Lung (tissue), 11 donors: ENCODE measurements at regions not wholly inside any gene's neighbourhood (a gene's known extent, or its start where the extent isn't known, plus 50 kb on each side); places are given as distances from the start of the nearest gene placed in this dataset.
"Not testable (repeated sequence)": the region's sequence is repeated elsewhere in the genome, so short reads cannot be mapped to it uniquely, and the experiment has no call there.

Source experiments
- ATAC-seq: fragments of 200-7000 bp; cut with Tn5 transposase; one replicate; pipeline ENCODE4 v1.9.1; 2020; ENCODE audit warnings: moderate number of reproducible peaks; ENCODE audit not compliant: insufficient read depth, low FRiP score
- DNase-seq, 3 donors: peaks; one replicate each; pipeline ENCODE4 v3.0.0-alpha.2; 2013 to 2017
- H3K27ac ChIP-seq, 2 donors: one replicate each; pipeline ENCODE4 v1.5.1; 2013; ENCODE audit warnings: mild to moderate bottlenecking in 2 of 2, moderate library complexity in 2 of 2, control low read depth in 1 of 2, inconsistent platforms in 1 of 2, low read depth in 1 of 2, low read length in 1 of 2
- H3K27me3 ChIP-seq, 3 donors: one replicate each; pipeline ENCODE4 v1.5.1; 2013; ENCODE audit warnings: low read length in 2 of 3; ENCODE audit not compliant: control insufficient read depth in 3 of 3, insufficient read depth in 3 of 3
- H3K36me3 ChIP-seq, 4 donors: one replicate each; pipeline ENCODE4 v1.5.1; 2013; ENCODE audit warnings: low read length in 4 of 4, mild to moderate bottlenecking in 1 of 4, moderate library complexity in 1 of 4; ENCODE audit not compliant: control insufficient read depth in 4 of 4, insufficient read depth in 4 of 4
- H3K4me1 ChIP-seq, 5 donors: one replicate each; pipeline ENCODE4 v1.5.1; 2013; ENCODE audit warnings: low read length in 5 of 5, mild to moderate bottlenecking in 2 of 5, moderate library complexity in 1 of 5; ENCODE audit not compliant: control insufficient read depth in 5 of 5, insufficient read depth in 5 of 5
- H3K4me3 ChIP-seq: one replicate; pipeline ENCODE4 v1.5.1; 2013; ENCODE audit warnings: mild to moderate bottlenecking, control low read depth, moderate library complexity
- H3K9ac ChIP-seq, 2 donors: one replicate each; pipeline ENCODE4 v1.5.1; 2013; ENCODE audit warnings: low read length in 2 of 2, control low read depth in 1 of 2; ENCODE audit not compliant: insufficient read depth in 1 of 2
- H3K9me3 ChIP-seq, 4 donors: one replicate each; pipeline ENCODE4 v1.5.1; 2013; ENCODE audit warnings: low read length in 3 of 4, mild to moderate bottlenecking in 1 of 4, moderate library complexity in 1 of 4; ENCODE audit not compliant: control insufficient read depth in 4 of 4, insufficient read depth in 3 of 4
- WGBS, 2 donors: extraction: QIAGEN DNeasy Blood & Tissue Kit; methylation state at CpG; one replicate each; pipeline ENCODE4 v1.1.7; 2013; 5-methylcytosine and 5-hydroxymethylcytosine counted together
- TF ChIP-seq, protein P1 (sequence below): IDR thresholded peaks from 2 replicates; pipeline ENCODE4 v1.5.1; 2012; ENCODE audit warnings: mild to moderate bottlenecking; ENCODE audit errors: control extremely low read depth, extremely low read depth
- donor health status: control.
- donor health status: control.
- donor health status: Bipolar disorder and iron deficiency.
- donor health status: healthy.
- donor health status: DM: yes; HTN: yes; CAD: no.

DNA sequence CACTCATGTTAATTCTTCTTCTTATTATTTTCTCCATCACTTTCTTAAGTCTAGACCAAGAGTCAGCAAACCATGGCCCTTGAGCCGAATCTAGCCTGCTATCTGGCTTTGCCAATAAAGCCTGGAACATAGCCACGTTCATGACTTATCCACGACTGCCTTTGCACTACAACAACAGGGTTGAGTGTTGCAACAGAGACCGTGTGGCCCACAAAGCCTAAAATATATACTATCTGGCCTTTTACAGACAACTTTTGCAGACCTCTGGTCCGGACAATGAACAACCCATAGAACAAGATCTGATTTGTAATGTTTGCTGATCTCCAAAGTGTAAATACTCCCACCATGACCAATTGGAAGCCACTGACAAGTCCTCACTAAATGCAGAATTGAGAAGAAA is 140.5 kb upstream of the CDYL start:
- Histone ChIP-seq H3K4me3 (no peak overlapping the region), H3K27me3 (no peaks in the 10 kb centered on the region), H3K4me1 (no peaks in the 10 kb centered on the region), H3K36me3 (no peaks in the 10 kb centered on the region), H3K27ac (no peak overlapping the region), H3K9me3 (peaks cover 0 to 4% (median 2%) of the 10 kb centered on the region in 4 donors), H3K9ac (no peak overlapping the region)
- 87 to 90% methylated on average over 5 of the region's 5 CpGs for WGBS, 2 donors
- DNase-seq (no peak), ATAC-seq (no peak)
- TF ChIP-seq, protein P1, sequence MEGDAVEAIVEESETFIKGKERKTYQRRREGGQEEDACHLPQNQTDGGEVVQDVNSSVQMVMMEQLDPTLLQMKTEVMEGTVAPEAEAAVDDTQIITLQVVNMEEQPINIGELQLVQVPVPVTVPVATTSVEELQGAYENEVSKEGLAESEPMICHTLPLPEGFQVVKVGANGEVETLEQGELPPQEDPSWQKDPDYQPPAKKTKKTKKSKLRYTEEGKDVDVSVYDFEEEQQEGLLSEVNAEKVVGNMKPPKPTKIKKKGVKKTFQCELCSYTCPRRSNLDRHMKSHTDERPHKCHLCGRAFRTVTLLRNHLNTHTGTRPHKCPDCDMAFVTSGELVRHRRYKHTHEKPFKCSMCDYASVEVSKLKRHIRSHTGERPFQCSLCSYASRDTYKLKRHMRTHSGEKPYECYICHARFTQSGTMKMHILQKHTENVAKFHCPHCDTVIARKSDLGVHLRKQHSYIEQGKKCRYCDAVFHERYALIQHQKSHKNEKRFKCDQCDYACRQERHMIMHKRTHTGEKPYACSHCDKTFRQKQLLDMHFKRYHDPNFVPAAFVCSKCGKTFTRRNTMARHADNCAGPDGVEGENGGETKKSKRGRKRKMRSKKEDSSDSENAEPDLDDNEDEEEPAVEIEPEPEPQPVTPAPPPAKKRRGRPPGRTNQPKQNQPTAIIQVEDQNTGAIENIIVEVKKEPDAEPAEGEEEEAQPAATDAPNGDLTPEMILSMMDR: no peak

DNA sequence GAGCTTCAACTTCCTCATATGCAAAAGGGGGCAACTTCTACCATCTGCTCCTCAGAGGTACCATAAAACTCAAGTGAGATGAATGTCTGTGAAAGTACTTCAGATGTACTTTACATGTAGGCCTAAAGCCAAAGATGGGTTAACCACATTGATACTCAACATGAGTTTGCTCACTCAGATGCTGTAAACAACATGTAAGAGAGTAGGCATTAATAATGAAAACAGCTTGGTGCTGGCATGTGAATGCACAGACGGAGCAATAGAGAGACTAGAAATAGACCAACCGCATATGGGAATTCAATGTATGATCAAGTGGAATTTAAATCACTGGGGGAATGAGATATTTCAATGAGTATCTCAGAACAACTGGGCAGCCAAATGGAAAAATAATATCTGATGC is 143.8 kb upstream of the CDYL start:
- no peak for ATAC-seq
- H3K27ac ChIP-seq: no peak overlapping the region
- TF ChIP-seq, protein P1: no peak
- DNase-seq: no peak
- WGBS, 2 donors: 84 to 85% methylated on average over 2 of the region's 2 CpGs
- H3K9ac ChIP-seq: no peak overlapping the region
- H3K27me3 ChIP-seq: no peaks in the 10 kb centered on the region
- H3K4me1 ChIP-seq: no peaks in the 10 kb centered on the region
- no peak overlapping the region for H3K4me3 ChIP-seq
- no peaks in the 10 kb centered on the region for H3K36me3 ChIP-seq
- peaks cover 0 to 12% (median 7%) of the 10 kb centered on the region in 4 donors for H3K9me3 ChIP-seq

DNA sequence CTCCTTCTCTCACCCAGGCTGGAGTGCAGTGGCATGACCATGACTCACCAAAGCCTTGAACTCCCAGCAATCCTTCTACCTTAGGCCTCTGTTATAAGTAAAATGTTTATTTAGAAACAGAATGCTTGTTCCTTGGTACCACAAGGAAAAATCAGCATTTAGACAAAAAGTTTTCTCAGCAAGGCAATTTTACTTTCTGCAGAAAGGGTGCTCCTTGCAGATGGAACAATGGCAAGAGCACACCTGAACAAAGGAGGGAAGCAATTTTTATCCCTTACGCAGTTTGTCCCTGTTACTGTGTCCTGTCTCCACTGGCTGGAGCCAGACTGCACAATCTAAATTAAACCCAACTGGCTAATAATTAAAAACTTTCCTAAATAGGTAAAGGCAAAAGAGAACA is 146.4 kb upstream of the CDYL start:
- ATAC-seq, H3K4me3 ChIP-seq, H3K36me3 ChIP-seq, DNase-seq, H3K27me3 ChIP-seq, H3K27ac ChIP-seq, H3K4me1 ChIP-seq, H3K9ac ChIP-seq: not testable (repeated sequence)
- WGBS, 2 donors: 96 to 98% methylated on average over 1 of the region's 1 CpG
- H3K9me3 ChIP-seq: peaks cover 0 to 12% (median 8%) of the 10 kb centered on the region in 4 donors

- Histone ChIP-seq H3K9ac (no peak overlapping the region), H3K27me3 (no peaks in the 10 kb centered on the region), H3K9me3 (peaks cover 0 to 8% (median 7%) of the 10 kb centered on the region in 4 donors), H3K4me3 (no peak overlapping the region), H3K27ac (no peak overlapping the region), H3K36me3 (no peaks in the 10 kb centered on the region), H3K4me1 (peaks cover 0 to 1% (median 0%) of the 10 kb centered on the region in 5 donors)
- no peak for DNase-seq
- no peak for ATAC-seq
- 91% methylated on average over 6 of the region's 6 CpGs for WGBS, 2 donors
- TF ChIP-seq, protein P1: no peak
Measured at GRCh38 chr6:4625557-4625956, 150.6 kb upstream of the CDYL start.
